ENCODE measurements at regions not wholly inside any gene's neighbourhood (a gene's known extent, or its start where the extent isn't known, plus 50 kb on each side); places are given as distances from the start of the nearest gene placed in this dataset.

- H3K4me3 ChIP-seq, result no peak overlapping the region
- H3K27ac ChIP-seq, result no peak overlapping the region
Observed at GRCh38 chr17:73867056-73867455, 222.8 kb upstream of the SDK2 start.

DNA sequence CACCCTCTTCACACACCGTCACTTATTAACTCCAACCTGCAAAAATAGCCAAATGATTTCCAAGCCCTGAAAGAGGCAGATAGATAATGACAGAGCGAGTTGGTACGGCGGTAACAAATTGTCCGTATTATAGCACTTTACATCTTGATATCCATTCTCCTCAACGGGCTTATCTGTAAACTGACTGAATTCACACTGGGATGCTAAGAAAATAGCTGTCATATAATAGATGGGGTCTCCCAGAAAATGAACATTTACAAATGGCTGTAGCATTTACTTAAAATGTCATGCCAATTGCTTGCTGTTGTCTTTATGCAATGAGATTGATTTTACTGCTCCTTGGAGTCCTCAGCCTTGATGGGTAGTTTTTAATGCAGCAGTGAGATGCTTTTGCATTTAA lies 225.8 kb upstream of the SDK2 start:
- H3K4me3 ChIP-seq, result no peak overlapping the region
- no peak overlapping the region for H3K27ac ChIP-seq

DNA sequence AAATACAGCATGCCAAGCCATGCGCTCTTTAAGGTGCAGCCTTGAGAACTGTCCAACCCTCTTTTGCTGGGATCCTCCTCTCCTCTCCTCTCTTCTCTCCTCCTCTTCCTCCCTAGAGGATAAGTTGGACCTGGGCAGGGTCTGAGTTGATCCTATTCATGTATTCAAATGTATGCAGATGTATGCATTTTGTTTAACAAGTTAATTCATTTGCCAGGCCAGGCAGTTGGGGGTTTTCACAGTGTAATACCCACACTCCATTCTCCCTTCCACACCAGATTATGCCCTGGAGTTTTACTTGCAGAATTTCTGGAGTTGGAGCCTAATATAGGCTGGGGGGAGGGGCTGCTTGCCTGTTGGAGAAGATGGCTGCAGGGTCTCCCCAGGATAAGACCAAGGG lies 226.2 kb upstream of the SDK2 start:
- Histone ChIP-seq H3K27ac (no peak overlapping the region), H3K4me3 (no peak overlapping the region)

DNA sequence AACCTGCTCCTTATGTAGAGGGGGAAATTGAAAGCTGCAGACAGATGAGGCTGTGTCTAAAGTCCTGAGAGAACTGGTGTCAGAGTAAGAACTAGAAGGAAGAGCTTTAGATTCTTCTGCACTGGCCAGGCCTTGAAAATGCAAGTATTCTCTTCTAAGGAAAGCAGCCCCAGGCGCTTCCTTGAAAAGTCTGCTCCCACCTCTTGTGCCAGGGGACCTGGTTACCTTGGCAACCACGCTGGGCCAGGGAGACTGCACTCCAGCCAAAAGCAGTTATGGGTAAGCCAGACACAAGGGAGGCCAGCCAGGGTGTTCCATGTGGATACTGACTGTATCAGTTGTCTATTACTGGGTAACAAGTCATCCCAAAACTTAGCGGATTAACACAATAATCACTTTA lies 228.6 kb upstream of the SDK2 start:
- no peak overlapping the region for H3K27ac ChIP-seq
- H3K4me3 ChIP-seq, result no peak overlapping the region

DNA sequence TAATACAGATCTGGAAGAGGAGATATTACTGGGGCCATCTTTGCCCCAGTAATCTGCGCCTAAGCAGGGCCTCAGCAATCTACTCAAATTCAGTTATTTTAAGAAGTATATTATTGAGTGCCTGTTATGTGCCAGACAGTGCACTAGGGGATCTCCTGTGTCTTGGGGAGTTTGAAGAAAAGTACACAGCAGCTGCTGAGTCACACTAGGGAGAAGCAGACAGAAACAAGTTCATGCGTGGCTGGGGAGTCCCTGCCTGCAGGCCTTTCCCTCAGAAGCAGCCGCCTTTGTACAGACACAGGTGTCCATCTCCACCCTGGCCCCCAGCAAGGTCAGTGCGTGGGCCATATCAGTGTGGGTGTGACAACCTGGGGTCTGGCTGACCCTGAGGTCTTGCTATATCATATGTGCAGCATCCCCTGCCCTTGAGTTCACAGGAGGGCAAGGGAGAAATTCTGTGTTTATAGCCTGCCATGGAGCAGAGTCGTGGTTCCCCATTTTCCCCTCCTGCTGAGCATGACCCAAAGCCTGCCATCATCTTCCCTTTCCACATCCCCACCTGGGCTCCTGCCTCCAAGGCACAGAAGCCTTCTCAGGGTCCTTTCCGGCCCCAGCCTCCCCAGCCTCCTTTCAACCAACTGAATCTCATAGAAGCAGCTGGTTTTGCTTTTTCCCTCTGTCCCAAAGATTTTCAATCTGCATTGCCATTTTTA lies 229.9 kb upstream of the SDK2 start:
- H3K27ac ChIP-seq, result no peak overlapping the region
- no peak overlapping the region for H3K4me3 ChIP-seq

DNA sequence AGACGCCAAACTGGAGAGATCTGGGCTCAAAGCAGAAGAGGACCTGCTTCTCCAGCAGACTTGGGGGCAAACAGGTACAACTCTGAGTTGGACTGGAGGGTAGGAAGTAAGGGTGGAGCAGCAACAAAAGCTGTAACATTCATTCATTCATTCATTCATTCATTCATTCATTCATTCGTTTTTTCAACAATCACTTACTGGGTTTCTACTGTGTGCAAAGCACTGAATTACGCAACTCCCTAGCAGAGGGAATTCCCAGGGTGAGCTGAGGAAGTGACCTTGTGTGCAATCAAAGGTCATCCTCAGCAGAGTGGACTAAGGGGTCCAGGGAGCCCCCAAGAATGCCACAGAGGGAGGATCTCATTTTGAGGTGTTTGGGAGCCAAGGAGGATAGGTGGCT lies 231.1 kb upstream of the SDK2 start:
- Histone ChIP-seq H3K27ac (no peak overlapping the region), H3K4me3 (no peak overlapping the region)

DNA sequence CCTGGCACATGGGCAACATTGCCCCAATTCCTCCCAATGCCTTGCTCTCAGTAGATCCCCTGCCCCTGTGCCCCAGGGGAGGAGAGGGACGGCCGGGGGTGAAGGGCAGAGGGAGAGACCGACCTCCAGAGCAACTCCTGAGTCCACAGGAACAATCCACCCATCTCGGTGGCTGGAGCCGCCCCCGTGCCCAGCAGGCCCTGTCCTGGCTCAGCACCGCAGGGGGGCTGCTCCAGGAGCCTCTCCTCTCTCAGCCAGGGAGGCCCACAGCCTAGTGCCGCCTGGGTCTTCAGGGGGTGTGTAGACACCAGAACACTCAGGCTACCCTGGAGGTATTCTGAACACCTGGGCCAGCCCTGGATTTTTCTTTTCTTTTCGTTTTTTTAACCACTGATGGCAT lies 233.7 kb upstream of the SDK2 start:
- no peak overlapping the region for H3K27ac ChIP-seq
- H3K4me3 ChIP-seq, result no peak overlapping the region

GRCh38 chr17:73878923-73879322 lies 234.7 kb upstream of the SDK2 start:
- H3K27ac ChIP-seq, result no peak overlapping the region
- no peak overlapping the region for H3K4me3 ChIP-seq

DNA sequence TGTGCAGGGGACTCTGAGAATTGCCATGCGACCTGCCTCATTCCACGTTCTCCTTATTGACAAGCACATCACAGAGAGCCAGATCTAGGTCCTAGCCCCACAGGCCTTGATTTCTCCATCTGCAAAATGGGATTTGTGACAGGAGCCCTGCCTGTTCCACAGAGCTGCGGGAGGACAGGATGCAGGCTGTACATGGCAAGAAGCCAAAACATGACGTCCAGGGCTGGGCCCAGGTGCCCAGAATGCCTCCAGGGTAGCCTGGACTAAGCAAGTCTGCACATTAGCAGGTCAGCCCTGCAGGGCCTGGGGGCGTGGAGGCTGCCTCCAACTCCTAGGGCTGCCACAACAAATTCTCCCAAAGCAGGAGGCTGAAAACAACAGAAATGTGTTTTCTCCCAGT lies 235.7 kb upstream of the SDK2 start:
- Histone ChIP-seq H3K4me3 (no peak overlapping the region), H3K27ac (no peak overlapping the region)

- Histone ChIP-seq H3K27ac (no peak overlapping the region), H3K4me3 (no peak overlapping the region)
Observed at GRCh38 chr17:73882590-73882989, 238.3 kb upstream of the SDK2 start.

GRCh38 chr17:73883175-73883574 lies 238.9 kb upstream of the SDK2 start:
- H3K4me3 ChIP-seq, result no peak overlapping the region
- H3K27ac ChIP-seq, result no peak overlapping the region

- Histone ChIP-seq H3K27ac (no peak overlapping the region), H3K4me3 (no peak overlapping the region)
Observed at GRCh38 chr17:73887739-73888138, 243.5 kb upstream of the SDK2 start.

DNA sequence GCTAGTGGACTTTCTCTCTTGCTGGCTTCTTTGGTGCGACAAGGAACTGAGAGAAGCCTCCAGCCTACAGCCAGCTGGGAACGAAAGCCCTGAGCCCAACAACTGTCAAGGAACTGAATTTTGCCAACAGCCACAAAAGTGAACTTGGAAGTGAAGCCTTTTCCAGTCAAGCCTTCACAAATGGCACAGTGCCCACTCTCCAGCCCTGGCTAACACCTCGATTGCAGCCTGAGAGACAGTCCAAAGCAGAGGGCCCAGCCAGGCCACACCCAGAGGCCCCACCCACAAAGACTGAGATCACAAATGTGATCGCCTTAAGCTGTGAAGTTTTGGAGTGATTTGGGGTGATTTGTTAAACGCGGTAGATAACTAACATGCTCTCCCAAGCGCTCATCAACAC lies 244.6 kb upstream of the SDK2 start:
- H3K27ac ChIP-seq, result no peak overlapping the region

GRCh38 chr17:73889439-73889838 lies 245.2 kb upstream of the SDK2 start:
- Histone ChIP-seq H3K27ac (no peak overlapping the region), H3K4me3 (no peak overlapping the region)

More for the DNA sequence above, 244.6 kb upstream of the SDK2 start:
- H3K4me3 ChIP-seq, result no peak overlapping the region

GRCh38 chr17:73890831-73891405 lies 246.7 kb upstream of the SDK2 start:
- no peak overlapping the region for H3K4me3 ChIP-seq
- no peak overlapping the region for H3K27ac ChIP-seq

DNA sequence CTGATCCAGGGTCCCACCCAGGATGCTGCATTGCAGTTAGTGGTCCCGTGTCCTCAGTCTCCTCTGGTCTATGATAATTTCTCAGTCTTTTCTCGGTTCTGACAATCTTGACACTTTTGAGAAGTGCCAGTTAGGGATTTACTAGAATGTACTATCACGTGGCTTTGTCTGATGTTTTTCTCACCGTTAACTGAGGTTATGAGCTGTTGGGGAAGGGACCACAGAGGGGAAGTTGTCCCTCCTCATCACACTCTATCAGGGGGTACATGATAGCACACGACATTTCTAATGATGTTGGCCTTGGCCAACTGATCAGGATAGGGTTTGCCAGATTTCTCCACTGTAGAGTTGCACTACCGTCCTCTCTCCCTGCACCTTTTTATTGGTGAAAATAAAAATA lies 250.9 kb upstream of the SDK2 start:
- no peak overlapping the region for H3K27ac ChIP-seq

DNA sequence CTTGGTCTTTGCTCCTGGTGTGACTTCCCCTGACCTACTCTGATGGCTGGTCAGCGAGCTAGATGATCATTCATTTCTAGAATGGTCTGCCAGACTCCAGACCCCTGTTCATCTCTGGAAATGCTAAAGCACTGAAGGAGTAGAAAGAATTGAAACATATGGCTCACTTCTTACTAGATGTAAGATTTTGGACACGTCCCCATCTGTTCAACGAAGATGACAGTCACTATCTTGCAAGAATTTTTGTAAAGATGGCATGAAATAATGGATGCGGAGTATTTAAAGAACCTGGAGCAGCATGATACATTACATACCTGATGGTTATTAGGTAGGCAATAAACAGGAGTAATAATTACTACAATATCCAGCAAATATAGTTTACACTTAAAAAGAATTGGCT lies 252.7 kb upstream of the SDK2 start:
- H3K4me3 ChIP-seq, result no peak overlapping the region
- no peak overlapping the region for H3K27ac ChIP-seq

More for the DNA sequence above, 250.9 kb upstream of the SDK2 start:
- H3K4me3 ChIP-seq, result no peak overlapping the region

GRCh38 chr17:73899839-73900238 lies 255.6 kb upstream of the SDK2 start:
- H3K27ac ChIP-seq, result no peak overlapping the region
- no peak overlapping the region for H3K4me3 ChIP-seq

DNA sequence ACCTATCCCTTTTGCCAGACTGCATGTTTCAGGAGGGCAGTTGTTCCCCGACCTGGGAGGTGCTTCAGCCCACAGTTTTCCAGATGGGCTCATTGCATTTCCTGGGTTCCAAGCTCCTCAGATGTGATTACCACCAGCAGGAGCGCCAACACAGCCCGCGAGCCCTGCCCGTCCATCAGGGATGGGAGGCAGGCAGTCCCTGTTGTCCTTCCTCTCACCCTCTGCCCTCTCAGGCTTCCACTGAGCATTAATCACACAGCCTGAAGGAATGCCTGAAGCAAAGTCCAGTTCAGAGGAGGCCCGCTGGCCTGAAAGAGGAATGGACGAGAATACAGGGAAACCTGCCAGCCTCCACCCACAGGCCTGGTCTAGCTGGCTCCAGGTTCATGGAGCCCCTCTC lies 256.3 kb upstream of the SDK2 start:
- Histone ChIP-seq H3K4me3 (no peak overlapping the region), H3K27ac (no peak overlapping the region)

GRCh38 chr17:73901249-73901648 lies 257.0 kb upstream of the SDK2 start:
- Histone ChIP-seq H3K4me3 (no peak overlapping the region), H3K27ac (no peak overlapping the region)

- Histone ChIP-seq H3K27ac (no peak overlapping the region), H3K4me3 (peak overlapping the region in 5 of 7 experiments; percentile 8 to 43 (median 14))
Observed at GRCh38 chr17:73901661-73902415, 257.6 kb upstream of the SDK2 start.

All from skin epidermis (tissue), 12 donors.